ENCODE measurements at regions not wholly inside any gene's neighbourhood (a gene's known extent, or its start where the extent isn't known, plus 50 kb on each side); places are given as distances from the start of the nearest gene placed in this dataset.

GRCh38 chr1:218986816-218987215, 186.9 kb upstream of the LYPLAL1 start:
- DNase-seq, result no peak
- no peak overlapping the region for H3K14ac ChIP-seq (ENCODE audit: low read length in 2 of 2)
- H3K9ac ChIP-seq (ENCODE audit: low read length), result no peak overlapping the region
- peaks cover 0 to 3% of the 10 kb centered on the region in 2 experiments for H3K36me3 ChIP-seq (ENCODE audit: control insufficient read depth in 1 of 2, insufficient read depth in 2 of 2, low read depth in 1 of 2, low read length in 2 of 2)
- H3K4me1 ChIP-seq (ENCODE audit: control insufficient read depth, insufficient read depth, low read depth, low read length), result no peaks in the 10 kb centered on the region
- no peak overlapping the region for H2BK12ac ChIP-seq (ENCODE audit: low read length in 2 of 2)
- H3K4ac ChIP-seq (ENCODE audit: low read depth in 1 of 2, low read length in 2 of 2), result no peak overlapping the region
- H3K27me3 ChIP-seq (ENCODE audit: control insufficient read depth in 1 of 2, insufficient read depth in 1 of 2, low read length in 2 of 2), result no peaks in the 10 kb centered on the region
- 100% methylated on average over 1 of the region's 3 CpGs for WGBS
- H4K91ac ChIP-seq (ENCODE audit: low read length), result no peak overlapping the region
- H3K9me3 ChIP-seq (ENCODE audit: control insufficient read depth, low read length), result peaks cover 3% of the 10 kb centered on the region
- no peak overlapping the region for H2BK5ac ChIP-seq (ENCODE audit: low read depth, low read length, poor library complexity, severe bottlenecking)
- no peaks in the 10 kb centered on the region for H3K79me1 ChIP-seq (replicated peaks; ENCODE audit: low read length, poor library complexity, severe bottlenecking)
- no peak overlapping the region for H2BK120ac ChIP-seq (ENCODE audit: low read depth, low read length)
- no peak overlapping the region for H3K23ac ChIP-seq (ENCODE audit: low read length in 2 of 2)
- no peak overlapping the region for H2AFZ ChIP-seq (ENCODE audit: low read depth, low read length)
- H3K18ac ChIP-seq (ENCODE audit: low read depth in 1 of 2, low read length in 2 of 2), result no peak overlapping the region
- H2BK15ac ChIP-seq (ENCODE audit: low read depth, poor library complexity, severe bottlenecking), result no peak overlapping the region
- no peak overlapping the region for H4K8ac ChIP-seq (ENCODE audit: low read length)
- no peak overlapping the region for H3K4me3 ChIP-seq (ENCODE audit: insufficient read depth in 1 of 2, low read depth in 1 of 2, low read length in 2 of 2)
- no peak overlapping the region for H3K27ac ChIP-seq (ENCODE audit: low read length, poor library complexity, severe bottlenecking)
- no peak overlapping the region for H3K4me2 ChIP-seq (ENCODE audit: low read length, poor library complexity, severe bottlenecking)
- no peak overlapping the region for H2AK5ac ChIP-seq (ENCODE audit: low read length, severe bottlenecking)

DNA sequence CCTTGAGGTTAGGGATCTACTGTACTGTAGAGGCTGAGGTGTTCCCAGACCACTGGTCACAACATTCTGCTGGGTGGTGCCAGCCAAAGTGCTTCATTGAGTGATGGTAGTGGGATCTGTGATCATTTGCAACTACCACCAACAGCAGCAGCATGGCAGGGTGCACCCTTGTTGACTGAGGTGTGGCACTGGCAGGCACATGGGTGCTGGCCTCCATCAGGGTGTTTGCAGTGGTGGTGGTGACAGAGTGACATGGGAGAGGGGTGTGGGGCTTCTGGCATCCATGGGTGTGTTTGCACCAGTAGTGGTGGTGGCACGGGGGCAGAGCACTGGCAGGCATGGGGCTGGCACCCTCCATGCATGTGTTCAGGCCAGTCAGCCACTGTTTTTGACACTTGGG, 183.7 kb upstream of the LYPLAL1 start:
- no peak overlapping the region for H4K8ac ChIP-seq (ENCODE audit: low read length)
- no peak overlapping the region for H4K91ac ChIP-seq (ENCODE audit: low read length)
- H3K9me3 ChIP-seq (ENCODE audit: control insufficient read depth, low read length), result peaks cover 3% of the 10 kb centered on the region
- no peak overlapping the region for H2BK5ac ChIP-seq (ENCODE audit: low read depth, low read length, poor library complexity, severe bottlenecking)
- no peak overlapping the region for H2AK5ac ChIP-seq (ENCODE audit: low read length, severe bottlenecking)
- WGBS, result 80% methylated on average over 1 of the region's 1 CpG
- H3K27ac ChIP-seq (ENCODE audit: low read length, poor library complexity, severe bottlenecking), result no peak overlapping the region
- no peak overlapping the region for H2BK15ac ChIP-seq (ENCODE audit: low read depth, poor library complexity, severe bottlenecking)
- H2BK120ac ChIP-seq (ENCODE audit: low read depth, low read length), result no peak overlapping the region
- H3K27me3 ChIP-seq (ENCODE audit: control insufficient read depth in 1 of 2, insufficient read depth in 1 of 2, low read length in 2 of 2), result no peaks in the 10 kb centered on the region
- no peak overlapping the region for H3K4me2 ChIP-seq (ENCODE audit: low read length, poor library complexity, severe bottlenecking)
- H3K23ac ChIP-seq (ENCODE audit: low read length in 2 of 2), result no peak overlapping the region
- no peaks in the 10 kb centered on the region for H3K79me1 ChIP-seq (replicated peaks; ENCODE audit: low read length, poor library complexity, severe bottlenecking)
- peaks cover 0 to 3% of the 10 kb centered on the region in 2 experiments for H3K36me3 ChIP-seq (ENCODE audit: control insufficient read depth in 1 of 2, insufficient read depth in 2 of 2, low read depth in 1 of 2, low read length in 2 of 2)
- no peak overlapping the region for H3K9ac ChIP-seq (ENCODE audit: low read length)
- H3K4me1 ChIP-seq (ENCODE audit: control insufficient read depth, insufficient read depth, low read depth, low read length), result no peaks in the 10 kb centered on the region
- no peak overlapping the region for H2AFZ ChIP-seq (ENCODE audit: low read depth, low read length)
- no peak overlapping the region for H3K4me3 ChIP-seq (ENCODE audit: insufficient read depth in 1 of 2, low read depth in 1 of 2, low read length in 2 of 2)
- peak overlapping the region in 1 of 2 experiments; percentile 71 for H2BK12ac ChIP-seq (ENCODE audit: low read length in 2 of 2)
- H3K4ac ChIP-seq (ENCODE audit: low read depth in 1 of 2, low read length in 2 of 2), result no peak overlapping the region
- peak overlapping the region in 1 of 2 experiments; percentile 57 for H3K18ac ChIP-seq (ENCODE audit: low read depth in 1 of 2, low read length in 2 of 2)
- peak overlapping the region in 1 of 2 experiments; percentile 97 for H3K14ac ChIP-seq (ENCODE audit: low read length in 2 of 2)
- no peak for DNase-seq

GRCh38 chr1:218991089-218991488, 182.6 kb upstream of the LYPLAL1 start:
- peaks cover 0 to 3% of the 10 kb centered on the region in 2 experiments for H3K36me3 ChIP-seq (ENCODE audit: control insufficient read depth in 1 of 2, insufficient read depth in 2 of 2, low read depth in 1 of 2, low read length in 2 of 2)
- H3K79me1 ChIP-seq (replicated peaks; ENCODE audit: low read length, poor library complexity, severe bottlenecking), result no peaks in the 10 kb centered on the region
- H2BK5ac ChIP-seq (ENCODE audit: low read depth, low read length, poor library complexity, severe bottlenecking), result no peak overlapping the region
- no peak overlapping the region for H3K4ac ChIP-seq (ENCODE audit: low read depth in 1 of 2, low read length in 2 of 2)
- no peak overlapping the region for H2AFZ ChIP-seq (ENCODE audit: low read depth, low read length)
- no peak overlapping the region for H3K4me3 ChIP-seq (ENCODE audit: insufficient read depth in 1 of 2, low read depth in 1 of 2, low read length in 2 of 2)
- no peak overlapping the region for H3K27ac ChIP-seq (ENCODE audit: low read length, poor library complexity, severe bottlenecking)
- no peak overlapping the region for H4K91ac ChIP-seq (ENCODE audit: low read length)
- no peak overlapping the region for H2BK12ac ChIP-seq (ENCODE audit: low read length in 2 of 2)
- no peaks in the 10 kb centered on the region for H3K27me3 ChIP-seq (ENCODE audit: control insufficient read depth in 1 of 2, insufficient read depth in 1 of 2, low read length in 2 of 2)
- peaks cover 3% of the 10 kb centered on the region for H3K9me3 ChIP-seq (ENCODE audit: control insufficient read depth, low read length)
- H3K9ac ChIP-seq (ENCODE audit: low read length), result no peak overlapping the region
- no peak overlapping the region for H4K8ac ChIP-seq (ENCODE audit: low read length)
- no peak overlapping the region for H3K23ac ChIP-seq (ENCODE audit: low read length in 2 of 2)
- no peak overlapping the region for H2AK5ac ChIP-seq (ENCODE audit: low read length, severe bottlenecking)
- H2BK120ac ChIP-seq (ENCODE audit: low read depth, low read length), result no peak overlapping the region
- WGBS, result no CpG with 5 or more reads among the region's 1 CpG
- no peaks in the 10 kb centered on the region for H3K4me1 ChIP-seq (ENCODE audit: control insufficient read depth, insufficient read depth, low read depth, low read length)
- no peak for DNase-seq
- H3K14ac ChIP-seq (ENCODE audit: low read length in 2 of 2), result no peak overlapping the region
- no peak overlapping the region for H3K4me2 ChIP-seq (ENCODE audit: low read length, poor library complexity, severe bottlenecking)
- no peak overlapping the region for H3K18ac ChIP-seq (ENCODE audit: low read depth in 1 of 2, low read length in 2 of 2)
- H2BK15ac ChIP-seq (ENCODE audit: low read depth, poor library complexity, severe bottlenecking), result no peak overlapping the region

DNA sequence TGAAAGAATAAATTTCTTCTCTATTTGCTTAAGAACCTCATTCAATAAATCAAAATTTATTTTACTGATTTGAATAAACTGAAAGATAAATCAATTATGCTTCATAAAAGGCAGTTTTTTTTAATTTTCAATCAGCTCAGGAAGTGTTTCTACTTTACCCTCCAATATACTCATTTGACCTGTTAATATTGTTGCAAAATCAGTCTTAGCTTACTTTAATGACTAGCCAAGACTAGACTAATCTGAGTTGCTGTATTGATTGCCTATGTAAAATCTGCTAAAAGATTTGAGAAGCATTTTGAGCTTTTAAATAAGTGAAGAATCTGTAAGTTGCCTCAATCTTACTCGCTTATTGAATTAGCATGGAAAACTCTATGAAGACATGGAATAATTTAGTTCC, 179.1 kb upstream of the LYPLAL1 start:
- 83% methylated on average over 1 of the region's 1 CpG for WGBS
- Histone ChIP-seq H4K8ac (ENCODE audit: low read length) (no peak overlapping the region), H2AK5ac (ENCODE audit: low read length, severe bottlenecking) (no peak overlapping the region), H2AFZ (ENCODE audit: low read depth, low read length) (no peak overlapping the region), H2BK15ac (ENCODE audit: low read depth, poor library complexity, severe bottlenecking) (no peak overlapping the region), H3K27ac (ENCODE audit: low read length, poor library complexity, severe bottlenecking) (no peak overlapping the region), H4K91ac (ENCODE audit: low read length) (no peak overlapping the region), H3K4ac (ENCODE audit: low read depth in 1 of 2, low read length in 2 of 2) (no peak overlapping the region), H3K4me1 (ENCODE audit: control insufficient read depth, insufficient read depth, low read depth, low read length) (no peaks in the 10 kb centered on the region), H2BK5ac (ENCODE audit: low read depth, low read length, poor library complexity, severe bottlenecking) (no peak overlapping the region), H3K4me2 (ENCODE audit: low read length, poor library complexity, severe bottlenecking) (no peak overlapping the region), H3K79me1 (replicated peaks; ENCODE audit: low read length, poor library complexity, severe bottlenecking) (no peaks in the 10 kb centered on the region), H3K36me3 (ENCODE audit: control insufficient read depth in 1 of 2, insufficient read depth in 2 of 2, low read depth in 1 of 2, low read length in 2 of 2) (peaks cover 0 to 3% of the 10 kb centered on the region in 2 experiments), H3K23ac (ENCODE audit: low read length in 2 of 2) (no peak overlapping the region), H3K27me3 (ENCODE audit: control insufficient read depth in 1 of 2, insufficient read depth in 1 of 2, low read length in 2 of 2) (no peaks in the 10 kb centered on the region), H3K9ac (ENCODE audit: low read length) (no peak overlapping the region), H2BK12ac (ENCODE audit: low read length in 2 of 2) (no peak overlapping the region), H3K4me3 (ENCODE audit: insufficient read depth in 1 of 2, low read depth in 1 of 2, low read length in 2 of 2) (no peak overlapping the region), H2BK120ac (ENCODE audit: low read depth, low read length) (no peak overlapping the region), H3K14ac (ENCODE audit: low read length in 2 of 2) (no peak overlapping the region), H3K18ac (ENCODE audit: low read depth in 1 of 2, low read length in 2 of 2) (no peak overlapping the region), H3K9me3 (ENCODE audit: control insufficient read depth, low read length) (no peaks in the 10 kb centered on the region)
- DNase-seq, result no peak

Measured in mesenchymal stem cell (in vitro differentiated cells and primary cell).